ENCODE measurements at regions not wholly inside any gene's neighbourhood (a gene's known extent, or its start where the extent isn't known, plus 50 kb on each side); places are given as distances from the start of the nearest gene placed in this dataset.

GRCh38 chr13:67736646-67737420, 506.7 kb upstream of the PCDH9 start:
- in situ Hi-C loops (cut with HindIII; ENCODE audit: low pct_unique_long_range_greater_than_20kb, low sequenced_read_pairs) (no loop called here), intact Hi-C loops (cut with micrococcal nuclease; ENCODE audit: unreplicated experiment) (no loop called here)
- Histone ChIP-seq H3K27ac (ENCODE audit: low read length) (no peak overlapping the region), H3K36me3 (ENCODE audit: control insufficient read depth, insufficient read depth, low read length) (no peaks in the 10 kb centered on the region), H3K27me3 (ENCODE audit: control insufficient read depth, insufficient read depth, low read length) (no peaks in the 10 kb centered on the region), H3K9me3 (ENCODE audit: control insufficient read depth, insufficient read depth, low read depth, low read length) (no peaks in the 10 kb centered on the region), H3K4me3 (ENCODE audit: low read depth in 2 of 2, low read length in 2 of 2) (no peak overlapping the region), H3K4me1 (ENCODE audit: control insufficient read depth, insufficient read depth, low read length) (no peaks in the 10 kb centered on the region; the same call in 1 of the 2 replicates)
- ChIA-PET CTCF (interaction anchor here (0.7 kb wide), 1 partner anchor 494 kb away, joined by 3 read pairs; no protein-coding TSS in a partner anchor), POLR2A (no interaction called here)
- DNase-seq (ENCODE audit: low read depth, low spot score) (no peak), ATAC-seq (no peak)
- TF ChIP-seq POLR2AphosphoS5 (IDR thresholded peaks at IDR 0.05; ENCODE audit: low read depth, low read length) (no peak), CTCF (IDR thresholded peaks at IDR 0.05) (peak; percentile 25; the same call in 1 of the 2 replicates)
- BruUV-seq (replicated peaks): no TSS peak

DNA sequence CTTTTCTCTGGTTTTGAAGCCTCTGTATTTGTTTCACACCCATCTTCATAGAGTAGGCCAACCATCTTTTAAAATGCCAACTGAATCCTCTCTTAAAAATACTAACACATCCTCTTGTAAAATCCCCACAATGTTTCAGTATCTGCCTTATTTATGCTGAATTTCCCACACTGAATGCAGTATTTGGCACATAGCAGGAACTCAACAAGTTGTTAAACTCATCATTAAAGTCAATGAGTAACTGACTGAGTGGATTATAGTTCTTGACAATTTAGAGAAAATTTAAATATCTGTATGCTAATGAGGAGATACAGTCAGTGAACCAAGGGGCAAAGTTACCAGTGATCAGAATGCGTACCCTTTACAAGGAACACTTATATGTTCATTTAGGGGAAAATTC, 505.5 kb upstream of the PCDH9 start:
- in situ Hi-C loops (cut with HindIII; ENCODE audit: low pct_unique_long_range_greater_than_20kb, low sequenced_read_pairs): no loop called here
- TF ChIP-seq SIN3A (IDR thresholded peaks at IDR 0.05; ENCODE audit: borderline replicate concordance, insufficient read depth, low read depth, low read length) (no peak), REST (IDR thresholded peaks at IDR 0.05; ENCODE audit: insufficient read depth in 1 of 2, low read depth in 2 of 2, low read length in 1 of 2) (no peak), POLR2AphosphoS5 (IDR thresholded peaks at IDR 0.05; ENCODE audit: low read depth, low read length) (no peak), TCF7L2 (IDR thresholded peaks at IDR 0.05; ENCODE audit: low read depth, low read length) (no peak), CTCF (IDR thresholded peaks at IDR 0.05) (no peak)
- no peak for ATAC-seq

More for the DNA sequence above, 505.5 kb upstream of the PCDH9 start:
- ChIA-PET CTCF (no interaction called here), POLR2A (no interaction called here)
- no peak overlapping the region for H3K4me3 ChIP-seq (ENCODE audit: low read depth in 2 of 2, low read length in 2 of 2)
- no peaks in the 10 kb centered on the region for H3K36me3 ChIP-seq (ENCODE audit: control insufficient read depth, insufficient read depth, low read length)
- no peaks in the 10 kb centered on the region for H3K9me3 ChIP-seq (ENCODE audit: control insufficient read depth, insufficient read depth, low read depth, low read length)
- no TSS peak for BruUV-seq (replicated peaks)
- no peaks in the 10 kb centered on the region for H3K27me3 ChIP-seq (ENCODE audit: control insufficient read depth, insufficient read depth, low read length)
- H3K4me1 ChIP-seq (ENCODE audit: control insufficient read depth, insufficient read depth, low read length): no peaks in the 10 kb centered on the region
- DNase-seq (ENCODE audit: low read depth, low spot score): no peak
- H3K27ac ChIP-seq (ENCODE audit: low read length): no peak overlapping the region
- intact Hi-C loops (cut with micrococcal nuclease; ENCODE audit: unreplicated experiment): no loop called here
